DOHH2 (cell line): ENCODE measurements at regions not wholly inside any gene's neighbourhood (a gene's known extent, or its start where the extent isn't known, plus 50 kb on each side); places are given as distances from the start of the nearest gene placed in this dataset.

Experiments
- H3F3A ChIP-seq: fragments of 200-600 bp; sonication (generic), shearing (Covaris generic); 2 replicates; pipeline ENCODE4 v1.6.0; 2016; ENCODE audit warnings: antibody characterized with exemption, mild to moderate bottlenecking; ENCODE audit not compliant: control insufficient read depth, insufficient read depth
- H3K27ac ChIP-seq: fragments of 200-600 bp; sonication (generic); 2 replicates; pipeline ENCODE4 v1.5.1; 2014; ENCODE audit warnings: low read depth, mild to moderate bottlenecking, low read length, moderate library complexity
- H3K27me3 ChIP-seq: fragments of 200-600 bp; sonication (generic); 2 replicates; pipeline ENCODE4 v1.6.1; 2014; ENCODE audit warnings: mild to moderate bottlenecking, low read length, mixed read lengths; ENCODE audit not compliant: control insufficient read depth
- H3K36me3 ChIP-seq: fragments of 200-600 bp; sonication (generic); 2 replicates; pipeline ENCODE4 v1.6.1; 2014; ENCODE audit warnings: mild to moderate bottlenecking, low read length, moderate library complexity, mixed read lengths; ENCODE audit not compliant: control insufficient read depth
- H3K4me1 ChIP-seq: fragments of 200-600 bp; sonication (generic); 2 replicates; pipeline ENCODE4 v1.6.1; 2014; ENCODE audit warnings: mild to moderate bottlenecking, low read length, mixed read lengths; ENCODE audit not compliant: control insufficient read depth
- H3K4me2 ChIP-seq: fragments of 200-600 bp; sonication (generic); 2 replicates; pipeline ENCODE4 v1.6.0; 2014; ENCODE audit warnings: mild to moderate bottlenecking, low read length, moderate library complexity
- H3K4me3 ChIP-seq: fragments of 200-600 bp; sonication (generic); 2 replicates; pipeline ENCODE4 v1.5.1; 2014; ENCODE audit warnings: mild to moderate bottlenecking, low read length, mixed read lengths
- H3K79me2 ChIP-seq: fragments of 200-600 bp; sonication (generic); 2 replicates; pipeline ENCODE4 v1.6.1; 2014; ENCODE audit warnings: mild to moderate bottlenecking, low read length, mixed read lengths; ENCODE audit not compliant: control insufficient read depth
- H3K9me2 ChIP-seq: fragments of 200-600 bp; sonication (generic); replicated peaks from 2 replicates; pipeline ENCODE4 v1.6.1; 2014; ENCODE audit warnings: mild to moderate bottlenecking, low read length, mixed read lengths; ENCODE audit not compliant: control insufficient read depth
- H3K9me3 ChIP-seq: fragments of 200-600 bp; sonication (generic); 2 replicates; pipeline ENCODE4 v1.6.1; 2014; ENCODE audit warnings: antibody characterized with exemption, low read length, mixed read lengths; ENCODE audit not compliant: control insufficient read depth, insufficient read depth
- H4K20me1 ChIP-seq: fragments of 200-600 bp; sonication (generic); 2 replicates; pipeline ENCODE4 v1.6.0; 2014; ENCODE audit warnings: low read depth, mild to moderate bottlenecking, antibody characterized with exemption, low read length, moderate library complexity; ENCODE audit not compliant: control insufficient read depth, insufficient read depth
- CTCF ChIP-seq: fragments of 200-600 bp; sonication (generic); IDR thresholded peaks from one replicate; pipeline ENCODE4 v1.5.1; 2014; ENCODE audit warnings: antibody characterized with exemption, mild to moderate bottlenecking, low read depth, low read length; ENCODE audit not compliant: poor library complexity, severe bottlenecking
- EZH2phosphoT487 ChIP-seq: fragments of 200-600 bp; sonication (generic); IDR thresholded peaks from 2 replicates; pipeline ENCODE4 v1.6.1; 2017; ENCODE audit warnings: borderline replicate concordance, mild to moderate bottlenecking, antibody characterized with exemption, low read length, moderate library complexity, mixed read lengths

- no peaks in the 10 kb centered on the region for H3K36me3 ChIP-seq
- no peak overlapping the region for H3K27ac ChIP-seq
- no peaks in the 10 kb centered on the region for H3K79me2 ChIP-seq
- no peaks in the 10 kb centered on the region for H3K27me3 ChIP-seq
- H3K4me3 ChIP-seq = no peak overlapping the region
- no peaks in the 10 kb centered on the region for H4K20me1 ChIP-seq
- H3K4me2 ChIP-seq = no peak overlapping the region
- no peaks in the 10 kb centered on the region for H3K9me3 ChIP-seq
- no peaks in the 10 kb centered on the region for H3K4me1 ChIP-seq
- no peaks in the 10 kb centered on the region for H3F3A ChIP-seq
- TF ChIP-seq CTCF = no peak
- no peak for TF ChIP-seq EZH2phosphoT487
- no peaks in the 10 kb centered on the region for H3K9me2 ChIP-seq
Observed at GRCh38 chr3:103785537-103785936, 1350.7 kb downstream of the ZPLD1 start.

GRCh38 chr3:103786296-103786695, 1351.5 kb downstream of the ZPLD1 start:
- Histone ChIP-seq H3K9me3 (no peaks in the 10 kb centered on the region), H3K27me3 (no peaks in the 10 kb centered on the region), H3F3A (no peaks in the 10 kb centered on the region), H3K4me2 (no peak overlapping the region), H3K4me1 (no peaks in the 10 kb centered on the region), H3K9me2 (no peaks in the 10 kb centered on the region), H4K20me1 (no peaks in the 10 kb centered on the region), H3K27ac (no peak overlapping the region), H3K79me2 (no peaks in the 10 kb centered on the region), H3K4me3 (no peak overlapping the region), H3K36me3 (no peaks in the 10 kb centered on the region)
- TF ChIP-seq CTCF = no peak
- TF ChIP-seq EZH2phosphoT487 = no peak

DNA sequence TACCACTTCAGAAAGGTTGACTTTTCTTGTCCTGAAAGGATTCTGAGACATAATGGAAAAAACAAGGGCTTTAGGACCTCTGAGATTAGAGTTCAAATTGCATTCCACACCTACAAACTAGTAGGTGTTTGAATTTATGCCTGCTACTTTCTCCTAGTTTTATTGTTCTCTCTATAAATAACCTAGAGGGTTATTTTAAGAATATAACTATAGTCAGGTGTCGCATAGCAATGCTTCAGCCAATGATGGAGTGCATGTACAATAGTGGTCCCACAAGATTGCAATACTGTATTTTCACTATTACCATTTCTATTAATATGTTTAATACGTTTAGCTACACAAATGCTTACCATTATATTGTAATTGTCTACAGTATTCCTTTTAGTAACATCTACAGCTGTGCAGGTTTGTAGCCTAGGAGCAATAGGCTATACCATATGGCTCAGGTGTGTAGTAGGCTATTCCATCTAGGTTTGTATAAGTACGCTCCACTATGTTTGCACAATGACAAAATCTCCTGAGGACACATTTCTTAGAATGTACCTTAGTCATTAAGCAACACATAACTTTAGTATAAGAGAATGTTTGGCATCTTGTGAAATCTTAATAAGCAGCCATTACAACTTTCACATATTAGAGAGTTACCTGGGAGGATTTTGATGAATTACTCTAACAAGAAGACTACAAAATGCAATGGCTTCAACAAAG, 1352.5 kb downstream of the ZPLD1 start:
- no peaks in the 10 kb centered on the region for H3K27me3 ChIP-seq
- H3K36me3 ChIP-seq = no peaks in the 10 kb centered on the region
- no peaks in the 10 kb centered on the region for H3K4me1 ChIP-seq
- H3K4me2 ChIP-seq = no peak overlapping the region
- no peaks in the 10 kb centered on the region for H4K20me1 ChIP-seq
- TF ChIP-seq CTCF = no peak
- TF ChIP-seq EZH2phosphoT487 = no peak
- no peaks in the 10 kb centered on the region for H3F3A ChIP-seq
- no peaks in the 10 kb centered on the region for H3K9me3 ChIP-seq
- no peaks in the 10 kb centered on the region for H3K9me2 ChIP-seq
- no peak overlapping the region for H3K27ac ChIP-seq
- H3K79me2 ChIP-seq = no peaks in the 10 kb centered on the region
- H3K4me3 ChIP-seq = no peak overlapping the region
